ENCODE measurements at regions not wholly inside any gene's neighbourhood (a gene's known extent, or its start where the extent isn't known, plus 50 kb on each side); places are given as distances from the start of the nearest gene placed in this dataset.

DNA sequence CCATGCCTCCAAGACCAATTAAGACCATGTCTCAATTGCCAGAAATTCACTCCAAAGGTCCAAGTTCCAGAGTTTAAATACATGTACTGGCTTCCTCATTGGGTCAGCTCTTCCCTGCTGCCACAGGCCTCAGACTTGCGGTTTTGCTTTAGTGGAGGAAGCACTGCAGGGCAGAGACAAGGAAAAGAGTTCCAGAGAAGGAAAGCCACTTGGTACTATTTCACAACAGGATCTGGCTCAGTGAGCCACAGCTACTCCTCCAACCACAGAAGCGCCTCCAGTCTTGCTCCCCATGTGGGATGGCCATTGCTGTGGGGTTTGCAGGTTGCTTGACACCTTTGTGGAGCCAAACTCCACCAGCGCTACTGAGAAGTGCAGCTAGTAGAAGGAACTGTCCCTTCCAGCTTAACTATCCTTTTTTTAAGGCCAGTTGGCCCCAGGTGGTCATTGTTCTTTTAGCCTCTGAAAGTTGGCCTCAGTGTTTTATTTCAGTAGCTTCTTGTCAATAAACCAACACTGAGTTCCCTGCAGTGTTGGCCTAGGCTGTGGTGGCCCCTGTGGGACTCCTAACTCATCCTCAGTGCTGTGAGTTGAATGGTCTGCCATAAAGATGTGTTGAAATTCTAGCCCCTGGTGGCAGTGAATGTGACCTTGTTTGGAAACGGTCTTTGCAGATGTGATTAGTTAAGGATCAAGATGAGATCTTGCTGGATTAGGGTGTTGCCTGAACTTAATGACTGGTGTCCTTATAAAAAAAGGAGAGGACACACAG, 93.7 kb upstream of the DAP start:
- no peak for TF ChIP-seq FOS (IDR thresholded peaks at IDR 0.05; ENCODE audit: borderline replicate concordance, insufficient read depth, low read length)
- TF ChIP-seq MYC (IDR thresholded peaks at IDR 0.05; ENCODE audit: low read depth, low read length) = no peak
- no peak for TF ChIP-seq POLR2A (IDR thresholded peaks at IDR 0.05; ENCODE audit: low read depth, low read length)
- TF ChIP-seq, protein P1, sequence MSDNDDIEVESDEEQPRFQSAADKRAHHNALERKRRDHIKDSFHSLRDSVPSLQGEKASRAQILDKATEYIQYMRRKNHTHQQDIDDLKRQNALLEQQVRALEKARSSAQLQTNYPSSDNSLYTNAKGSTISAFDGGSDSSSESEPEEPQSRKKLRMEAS (IDR thresholded peaks at IDR 0.05; ENCODE audit: insufficient read depth, insufficient read length) = no peak
- TF ChIP-seq GATA2 (IDR thresholded peaks at IDR 0.05; ENCODE audit: insufficient read depth, insufficient read length, low read depth, low read length) = no peak
- no peak for TF ChIP-seq CTCF (IDR thresholded peaks at IDR 0.05; ENCODE audit: extremely low read depth in 1 of 2, insufficient read depth in 1 of 2, low read depth in 1 of 2, low read length in 2 of 2)
- TF ChIP-seq POLR2AphosphoS5 (IDR thresholded peaks at IDR 0.05; ENCODE audit: insufficient read depth, low read depth, low read length) = no peak
- no peak for TF ChIP-seq JUN (IDR thresholded peaks at IDR 0.05; ENCODE audit: borderline replicate concordance, insufficient read depth, insufficient read length, low read depth)
- no peak for TF ChIP-seq EZH2 (IDR thresholded peaks at IDR 0.05; ENCODE audit: borderline replicate concordance, low read depth, low read length, severe bottlenecking)
- FAIRE-seq (no peak), DNase-seq (ENCODE audit: low read depth, low spot score) (no peak)
- intact Hi-C loops (cut with micrococcal nuclease) (loop anchor here (5.0 kb wide), 1 partner anchor 402 kb away; no protein-coding TSS in a partner anchor), dilution Hi-C loops (cut with MboI; ENCODE audit: extremely low pct_ligation_motif_present, low sequenced_read_pairs) (no loop called here)
- H3K4me3 ChIP-seq (replicated peaks in 1 of 3; ENCODE audit: insufficient read depth in 1 of 3, low read depth in 1 of 3, low read length in 3 of 3) = no peak overlapping the region
- no peak overlapping the region for H3K27ac ChIP-seq (ENCODE audit: insufficient read depth, low read depth, low read length)
- H3K4me2 ChIP-seq (ENCODE audit: insufficient read depth, low read length) = no peak overlapping the region
- H3K4me1 ChIP-seq (ENCODE audit: control insufficient read depth, extremely low read depth, insufficient read depth, low read length) = no peaks in the 10 kb centered on the region
- no peak overlapping the region for H3K9ac ChIP-seq (replicated peaks; ENCODE audit: extremely low read depth, insufficient read depth, low read length)
- no peak overlapping the region for H2AFZ ChIP-seq (ENCODE audit: low read depth, low read length)
- no peaks in the 10 kb centered on the region for H3K36me3 ChIP-seq (ENCODE audit: control insufficient read depth in 2 of 2, extremely low read depth in 1 of 2, insufficient read depth in 2 of 2, low read length in 2 of 2)
- ChIA-PET CTCF (interaction anchor here (1.0 to 7.7 kb wide), 4 partner anchors 9 to 159 kb away, joined by 5 to 38 read pairs (median 8); no protein-coding TSS in a partner anchor), POLR2A (no interaction called here)
- no TSS peak for BruUV-seq (replicated peaks)
- H3K9me1 ChIP-seq (replicated peaks; ENCODE audit: control insufficient read depth, extremely low read depth, insufficient read depth, low read length) = no peaks in the 10 kb centered on the region
- H3K79me2 ChIP-seq (ENCODE audit: control insufficient read depth, insufficient read depth, low read length) = no peaks in the 10 kb centered on the region
- no peaks in the 10 kb centered on the region for H3K9me3 ChIP-seq (replicated peaks; ENCODE audit: control insufficient read depth, insufficient read depth, low read length)
- no peaks in the 10 kb centered on the region for H4K20me1 ChIP-seq (replicated peaks; ENCODE audit: control insufficient read depth, extremely low read depth, insufficient read depth, low read length)
- H3K27me3 ChIP-seq (ENCODE audit: control insufficient read depth in 2 of 2, insufficient read depth in 2 of 2, low read length in 2 of 2) = peaks cover 5 to 9% of the 10 kb centered on the region in 2 experiments

Data from endothelial cell of umbilical vein (primary cell).